Hepatocyte (in vitro differentiated cells): ENCODE measurements at regions not wholly inside any gene's neighbourhood (a gene's known extent, or its start where the extent isn't known, plus 50 kb on each side); places are given as distances from the start of the nearest gene placed in this dataset.

ENCODE experiments used
- DNase-seq: peaks from one replicate; pipeline ENCODE4 v3.0.0-alpha.2; 2016; ENCODE audit warnings: low spot score
- H2AFZ ChIP-seq: fragments of 200-600 bp; sonication (generic); 2 replicates; pipeline ENCODE4 v1.6.0; 2016; ENCODE audit warnings: antibody characterized with exemption, mild to moderate bottlenecking
- H3K27ac ChIP-seq: fragments of 200-600 bp; sonication (generic); 2 replicates; pipeline ENCODE4 v1.5.1; 2016; ENCODE audit warnings: mild to moderate bottlenecking
- H3K27me3 ChIP-seq: fragments of 200-600 bp; sonication (generic); 2 replicates; pipeline ENCODE4 v1.6.1; 2016
- H3K36me3 ChIP-seq: fragments of 200-600 bp; sonication (generic); replicated peaks from 2 replicates; pipeline ENCODE4 v1.5.1; 2016; ENCODE audit warnings: low read depth; ENCODE audit not compliant: insufficient read depth
- H3K4me1 ChIP-seq: fragments of 200-600 bp; sonication (generic); 2 replicates; pipeline ENCODE4 v1.5.1; 2016; ENCODE audit warnings: mild to moderate bottlenecking, moderate library complexity; ENCODE audit not compliant: insufficient read depth
- H3K4me2 ChIP-seq: fragments of 200-600 bp; sonication (generic); 2 replicates; pipeline ENCODE4 v1.6.0; 2016
- H3K4me3 ChIP-seq: fragments of 200-600 bp; sonication (generic); 2 replicates; pipeline ENCODE4 v1.5.1; 2016; ENCODE audit warnings: mild to moderate bottlenecking
- H3K79me2 ChIP-seq: fragments of 200-600 bp; sonication (generic); 2 replicates; pipeline ENCODE4 v1.6.0; 2017; ENCODE audit warnings: mild to moderate bottlenecking
- H3K9me2 ChIP-seq: fragments of 200-600 bp; sonication (generic); replicated peaks from 2 replicates; pipeline ENCODE4 v1.6.0; 2017; ENCODE audit warnings: mild to moderate bottlenecking; ENCODE audit not compliant: insufficient read depth
- H3K9me3 ChIP-seq: fragments of 200-600 bp; sonication (generic); 2 replicates; pipeline ENCODE4 v1.5.1; 2016; ENCODE audit warnings: low read depth, mild to moderate bottlenecking
- H4K20me1 ChIP-seq: fragments of 200-600 bp; sonication (generic); 2 replicates; pipeline ENCODE4 v1.6.0; 2016; ENCODE audit warnings: mild to moderate bottlenecking; ENCODE audit not compliant: insufficient read depth, poor library complexity, severe bottlenecking
- CTCF ChIP-seq: fragments of 200-600 bp; sonication (generic); IDR thresholded peaks from 2 replicates; pipeline ENCODE4 v1.5.1; 2016; ENCODE audit warnings: antibody characterized with exemption, mild to moderate bottlenecking; ENCODE audit not compliant: poor library complexity
- EZH2 ChIP-seq: fragments of 200-600 bp; sonication (generic); IDR thresholded peaks from 2 replicates; pipeline ENCODE4 v1.6.1; 2016; ENCODE audit warnings: antibody characterized with exemption, mild to moderate bottlenecking, borderline replicate concordance
- EZH2phosphoT487 ChIP-seq: fragments of 200-600 bp; sonication (generic); IDR thresholded peaks from one replicate; pipeline ENCODE4 v1.6.1; 2018; ENCODE audit warnings: antibody characterized with exemption, mild to moderate bottlenecking, low read depth, moderate library complexity; ENCODE audit not compliant: unreplicated experiment, severe bottlenecking
- WGBS: methylation state at CpG from one replicate; pipeline ENCODE4 v1.1.6; 2016; ENCODE audit warnings: low lambda C conversion rate; ENCODE audit errors: missing lambda C conversion rate; 5-methylcytosine and 5-hydroxymethylcytosine counted together

DNA sequence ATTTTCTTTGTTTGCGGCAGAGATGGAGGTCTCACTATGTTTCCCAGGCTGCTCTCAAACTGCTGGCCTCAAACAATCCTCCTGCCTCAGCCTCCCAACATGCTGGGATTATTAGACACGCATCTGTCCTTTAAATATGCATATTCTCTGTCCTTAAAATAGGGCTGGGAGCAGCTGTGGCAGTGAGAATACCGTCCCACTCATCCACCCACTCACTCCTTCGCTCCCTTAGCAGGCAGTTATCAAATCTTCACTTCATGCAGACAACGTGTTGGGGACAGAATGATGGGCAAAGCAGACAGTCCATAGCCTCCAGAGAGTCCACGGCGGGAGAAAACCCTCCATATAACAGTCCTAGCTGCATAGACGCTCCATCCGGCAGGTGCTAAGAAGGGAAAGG lies 179.4 kb downstream of the ZBTB18 start:
- H3K9me3 ChIP-seq, result no peaks in the 10 kb centered on the region
- no peaks in the 10 kb centered on the region for H4K20me1 ChIP-seq
- no peak overlapping the region for H3K4me2 ChIP-seq
- no peak overlapping the region for H3K27ac ChIP-seq
- no peak overlapping the region for H3K4me3 ChIP-seq
- H2AFZ ChIP-seq, result no peak overlapping the region
- no peaks in the 10 kb centered on the region for H3K9me2 ChIP-seq
- 91% methylated on average over 9 of the region's 9 CpGs for WGBS
- TF ChIP-seq EZH2, result no peak
- TF ChIP-seq EZH2phosphoT487, result no peak
- no peak for TF ChIP-seq CTCF
- H3K36me3 ChIP-seq, result no peaks in the 10 kb centered on the region
- H3K4me1 ChIP-seq, result no peaks in the 10 kb centered on the region
- DNase-seq, result no peak
- no peaks in the 10 kb centered on the region for H3K79me2 ChIP-seq
- H3K27me3 ChIP-seq, result no peaks in the 10 kb centered on the region

DNA sequence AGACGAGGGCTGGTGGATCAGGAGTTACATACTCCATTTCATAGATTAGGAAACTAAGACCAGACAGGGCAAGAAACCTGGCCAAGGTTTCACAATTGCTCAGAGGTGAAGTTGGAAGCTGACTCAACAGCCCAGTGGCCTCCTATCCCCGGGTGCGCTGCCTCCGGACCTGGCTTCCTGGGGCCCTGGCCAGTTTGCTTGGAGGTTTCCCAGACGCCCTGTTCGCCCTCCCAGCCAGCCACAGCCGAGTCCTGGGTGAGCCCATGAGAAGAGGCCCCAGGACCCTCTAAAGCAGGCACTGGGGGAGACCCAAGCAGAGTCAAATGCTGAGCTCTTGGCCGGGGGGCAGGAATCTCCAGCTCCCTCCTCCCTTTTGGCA lies 180.1 kb downstream of the ZBTB18 start:
- Histone ChIP-seq H3K36me3 (no peaks in the 10 kb centered on the region), H3K27me3 (no peaks in the 10 kb centered on the region), H3K79me2 (no peaks in the 10 kb centered on the region), H3K9me2 (no peaks in the 10 kb centered on the region), H3K4me1 (no peaks in the 10 kb centered on the region), H4K20me1 (no peaks in the 10 kb centered on the region), H2AFZ (no peak overlapping the region), H3K4me2 (peak overlapping the region; percentile 45), H3K4me3 (no peak overlapping the region), H3K9me3 (no peaks in the 10 kb centered on the region), H3K27ac (no peak overlapping the region)
- TF ChIP-seq CTCF, result no peak
- no peak for TF ChIP-seq EZH2
- TF ChIP-seq EZH2phosphoT487, result no peak
- DNase-seq, result no peak
- 78% methylated on average over 8 of the region's 8 CpGs for WGBS

DNA sequence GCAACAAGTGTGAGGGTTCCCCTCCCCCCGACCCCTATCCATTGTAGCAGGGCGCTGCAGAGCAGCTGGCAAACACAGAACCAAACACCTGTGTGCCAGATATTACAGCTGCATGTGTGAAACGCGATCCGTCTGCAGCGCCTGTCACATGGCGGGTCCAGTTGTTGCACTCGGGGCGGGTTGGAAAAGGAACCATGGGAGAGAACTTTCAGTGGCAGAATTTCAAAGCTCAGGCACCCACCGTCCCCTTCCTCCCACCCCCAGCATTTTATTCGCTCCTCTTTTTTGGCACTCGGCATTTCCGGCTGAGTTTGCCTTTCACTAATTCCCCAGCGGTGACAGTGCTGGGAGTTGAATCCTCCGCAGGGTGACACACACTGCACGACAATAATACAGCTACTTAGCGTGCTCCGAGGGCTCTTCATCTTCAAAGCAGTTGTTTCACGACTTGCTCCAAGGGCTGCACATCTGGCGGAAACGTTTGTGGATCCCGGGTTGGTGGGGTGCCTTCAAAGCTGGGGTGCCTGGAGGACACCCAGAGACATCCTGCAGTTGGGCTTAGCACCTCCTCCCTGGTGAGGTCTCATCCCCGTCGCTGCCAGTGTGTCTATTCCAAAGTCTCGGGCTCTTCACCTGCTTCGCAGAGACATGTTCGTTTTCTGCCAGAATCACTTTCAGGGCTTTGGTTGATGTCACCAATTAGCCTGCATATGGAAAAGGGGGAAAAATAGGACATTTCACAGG lies 180.7 kb downstream of the ZBTB18 start:
- Histone ChIP-seq H3K9me2 (no peaks in the 10 kb centered on the region), H3K9me3 (no peaks in the 10 kb centered on the region), H3K36me3 (no peaks in the 10 kb centered on the region), H3K4me1 (no peaks in the 10 kb centered on the region), H3K27ac (no peak overlapping the region), H3K27me3 (no peaks in the 10 kb centered on the region), H3K4me3 (no peak overlapping the region), H4K20me1 (no peaks in the 10 kb centered on the region), H3K79me2 (no peaks in the 10 kb centered on the region), H3K4me2 (peak overlapping the region; percentile 45), H2AFZ (no peak overlapping the region)
- DNase-seq, result no peak
- 59% methylated on average over 27 of the region's 27 CpGs for WGBS
- TF ChIP-seq EZH2, result no peak
- TF ChIP-seq EZH2phosphoT487, result no peak
- no peak for TF ChIP-seq CTCF
